Fibroblast of peridontal ligament (primary cell): ENCODE measurements at regions not wholly inside any gene's neighbourhood (a gene's known extent, or its start where the extent isn't known, plus 50 kb on each side); places are given as distances from the start of the nearest gene placed in this dataset.

ENCODE experiments used
- DNase-seq: peaks from one replicate; pipeline ENCODE4 v3.0.0-alpha.2; 2010; ENCODE audit errors: extremely low read depth

GRCh38 chr7:16144361-16144760 lies 277.0 kb downstream of the CRPPA start:
- no peak for DNase-seq

- no peak for DNase-seq
These were observed 283.4 kb downstream of the CRPPA start for GRCh38 chr7:16137944-16138343.

GRCh38 chr7:16136896-16137295 lies 284.4 kb downstream of the CRPPA start:
- peak; percentile 25 for DNase-seq

- DNase-seq = peak; percentile 69
These were observed 285.7 kb downstream of the CRPPA start for GRCh38 chr7:16135658-16136057.

- DNase-seq = peak; percentile 82
These were observed 290.9 kb downstream of the CRPPA start for GRCh38 chr7:16130111-16131110.

GRCh38 chr7:16129431-16130110 lies 291.8 kb downstream of the CRPPA start:
- peak; percentile 88 for DNase-seq

- DNase-seq = no peak
These were observed 298.1 kb downstream of the CRPPA start for GRCh38 chr7:16123117-16123770.

- DNase-seq = no peak
These were observed 299.4 kb downstream of the CRPPA start for GRCh38 chr7:16121876-16122390.

GRCh38 chr7:16115374-16115773 lies 306.0 kb downstream of the CRPPA start:
- DNase-seq = no peak

- DNase-seq = peak; percentile 73
These were observed 306.7 kb downstream of the CRPPA start for GRCh38 chr7:16114633-16115032.

- DNase-seq = no peak
These were observed 307.3 kb downstream of the CRPPA start for GRCh38 chr7:16114071-16114470.

- no peak for DNase-seq
These were observed 308.3 kb downstream of the CRPPA start for GRCh38 chr7:16113058-16113457.

GRCh38 chr7:16106869-16107268 lies 314.5 kb downstream of the CRPPA start:
- DNase-seq = no peak

- DNase-seq = no peak
These were observed 315.0 kb downstream of the CRPPA start for GRCh38 chr7:16106300-16106699.

GRCh38 chr7:16099302-16099849 lies 322.0 kb downstream of the CRPPA start:
- no peak for DNase-seq

GRCh38 chr7:16098585-16099179 lies 322.7 kb downstream of the CRPPA start:
- peak; percentile 24 for DNase-seq

GRCh38 chr7:16098058-16098457 lies 323.3 kb downstream of the CRPPA start:
- DNase-seq = no peak

- no peak for DNase-seq
These were observed 326.0 kb downstream of the CRPPA start for GRCh38 chr7:16095171-16095950.

- no peak for DNase-seq
These were observed 326.7 kb downstream of the CRPPA start for GRCh38 chr7:16094651-16095050.

- no peak for DNase-seq
These were observed 328.6 kb downstream of the CRPPA start for GRCh38 chr7:16092711-16093110.
